NB4 (cell line): ENCODE measurements at regions not wholly inside any gene's neighbourhood (a gene's known extent, or its start where the extent isn't known, plus 50 kb on each side); places are given as distances from the start of the nearest gene placed in this dataset.

Experiments
- DNase-seq: peaks from one replicate; pipeline ENCODE4 v3.0.0; 2010; ENCODE audit warnings: low read depth
- H3K4me3 ChIP-seq: one replicate; pipeline ENCODE4 v1.5.1; 2011; ENCODE audit warnings: mild to moderate bottlenecking, low read depth, low read length, moderate library complexity
- CTCF ChIP-seq: IDR thresholded peaks from one replicate; pipeline ENCODE4 v1.5.1; 2012; ENCODE audit warnings: low read depth, low read length
- MAX ChIP-seq: IDR thresholded peaks from 2 replicates; pipeline ENCODE4 v1.6.1; 2011; ENCODE audit warnings: low read depth, low read length
- MYC ChIP-seq: IDR thresholded peaks from 2 replicates; pipeline ENCODE4 v1.6.1; 2011; ENCODE audit warnings: low read depth, low read length
- POLR2A ChIP-seq: IDR thresholded peaks from 2 replicates; pipeline ENCODE4 v1.6.1; 2011; ENCODE audit warnings: mild to moderate bottlenecking; ENCODE audit not compliant: insufficient read length; ENCODE audit errors: extremely low read depth

DNA sequence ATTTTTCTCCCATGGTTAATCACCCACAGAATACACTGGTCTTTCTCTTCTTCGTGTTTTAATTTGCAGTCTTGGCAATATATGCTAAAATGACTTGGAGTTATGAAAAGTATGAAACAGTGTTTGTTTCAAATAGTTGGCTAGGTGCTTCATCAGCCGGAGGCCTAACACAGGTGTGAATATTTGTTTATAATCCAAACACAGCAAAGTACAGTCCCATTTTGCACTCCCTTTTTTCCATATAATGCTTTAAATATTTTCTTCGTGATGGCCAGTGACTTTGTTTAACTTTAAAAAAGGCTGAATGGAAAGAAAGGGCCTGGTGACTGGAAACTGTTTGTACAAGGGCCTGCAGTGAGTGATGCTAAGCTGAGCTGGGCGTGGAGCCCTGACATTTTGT, 219.7 kb upstream of the LRIG1 start:
- TF ChIP-seq MYC = no peak
- TF ChIP-seq POLR2A = no peak
- no peak for TF ChIP-seq MAX
- no peak for DNase-seq
- no peak overlapping the region for H3K4me3 ChIP-seq

DNA sequence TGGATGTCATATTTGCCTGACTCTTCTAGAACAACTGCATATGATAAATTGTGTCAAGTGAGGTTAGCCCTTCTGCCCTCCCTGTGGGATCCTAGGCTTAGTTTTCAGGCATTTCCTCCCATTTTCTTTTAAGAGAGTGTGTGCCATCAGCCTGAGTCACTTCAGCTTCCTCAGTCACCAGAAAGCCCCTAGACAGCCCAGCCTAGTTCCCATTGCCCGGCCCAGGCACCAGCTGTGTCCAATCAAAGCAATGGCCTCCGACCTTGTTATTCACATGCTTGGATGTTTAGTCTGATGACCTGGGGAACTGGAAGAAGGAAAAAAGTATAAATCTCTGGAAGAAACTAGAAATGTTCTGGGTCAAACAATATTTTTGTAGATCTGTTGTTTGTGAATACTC, 221.9 kb upstream of the LRIG1 start:
- H3K4me3 ChIP-seq = no peak overlapping the region
- no peak for DNase-seq
- TF ChIP-seq POLR2A (no peak), CTCF (no peak), MAX (no peak), MYC (no peak)

DNA sequence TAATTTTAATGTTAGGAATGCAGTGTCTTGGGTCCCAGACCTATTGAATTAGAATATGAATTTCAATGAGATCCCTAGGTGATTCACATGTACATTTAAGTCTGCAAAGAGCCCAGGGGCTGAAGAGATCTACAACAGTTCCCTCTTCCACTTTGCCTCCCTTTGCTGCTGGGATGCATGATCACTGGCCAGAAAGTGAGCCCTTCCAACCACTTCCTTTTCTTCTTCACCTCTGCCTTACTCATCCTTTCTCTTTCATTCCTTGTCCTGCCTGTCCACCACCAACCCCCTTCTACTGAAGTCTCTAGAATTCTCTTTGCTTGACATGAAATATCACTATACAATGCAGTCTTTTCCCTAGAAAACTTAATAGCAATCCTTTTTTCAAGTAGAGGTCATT, 222.4 kb upstream of the LRIG1 start:
- no peak for DNase-seq
- H3K4me3 ChIP-seq = no peak overlapping the region
- TF ChIP-seq CTCF = no peak
- no peak for TF ChIP-seq POLR2A
- no peak for TF ChIP-seq MYC
- no peak for TF ChIP-seq MAX

GRCh38 chr3:66729687-66730393, 229.0 kb upstream of the LRIG1 start:
- no peak overlapping the region for H3K4me3 ChIP-seq
- TF ChIP-seq MAX (no peak), POLR2A (no peak)
- no peak for DNase-seq

GRCh38 chr3:66738625-66739365, 238.0 kb upstream of the LRIG1 start:
- no peak overlapping the region for H3K4me3 ChIP-seq
- TF ChIP-seq MAX (no peak), POLR2A (no peak), MYC (no peak), CTCF (no peak)
- DNase-seq = no peak

- TF ChIP-seq POLR2A = no peak
- TF ChIP-seq MAX = no peak
- TF ChIP-seq CTCF = no peak
- TF ChIP-seq MYC = no peak
- no peak for DNase-seq
- H3K4me3 ChIP-seq = no peak overlapping the region
Measured at GRCh38 chr3:66740260-66740659, 239.4 kb upstream of the LRIG1 start.
